SH-SY5Y (cell line): ENCODE measurements at regions not wholly inside any gene's neighbourhood (a gene's known extent, or its start where the extent isn't known, plus 50 kb on each side); places are given as distances from the start of the nearest gene placed in this dataset.

Experiments
- GATA2 ChIP-seq: IDR thresholded peaks from 2 replicates; pipeline ENCODE4 v1.6.1; 2011; ENCODE audit warnings: mild to moderate bottlenecking, low read depth, low read length
- GATA3 ChIP-seq: IDR thresholded peaks from 2 replicates; pipeline ENCODE4 v1.6.1; 2011; ENCODE audit warnings: low read depth, mild to moderate bottlenecking, low read length, moderate library complexity

DNA sequence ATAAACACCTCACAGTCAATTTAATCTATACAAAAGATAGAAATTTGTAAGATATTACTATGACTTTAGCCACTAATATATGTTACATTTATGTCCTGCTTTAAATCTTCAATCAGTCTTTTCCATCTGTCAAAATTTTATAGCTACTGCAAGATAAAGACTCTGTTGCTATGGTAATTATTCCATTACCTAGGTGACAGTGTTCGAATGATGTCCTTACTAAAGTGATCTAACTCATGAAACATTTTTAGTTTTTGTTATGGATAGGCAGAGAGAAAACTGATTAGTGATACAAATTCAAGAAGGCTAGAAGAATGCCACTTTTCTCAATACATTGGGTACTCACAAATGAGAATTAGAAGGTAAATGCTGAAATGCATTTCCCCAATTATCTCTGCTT is 359.9 kb upstream of the FSHR start:
- TF ChIP-seq GATA2 (no peak), GATA3 (no peak)

DNA sequence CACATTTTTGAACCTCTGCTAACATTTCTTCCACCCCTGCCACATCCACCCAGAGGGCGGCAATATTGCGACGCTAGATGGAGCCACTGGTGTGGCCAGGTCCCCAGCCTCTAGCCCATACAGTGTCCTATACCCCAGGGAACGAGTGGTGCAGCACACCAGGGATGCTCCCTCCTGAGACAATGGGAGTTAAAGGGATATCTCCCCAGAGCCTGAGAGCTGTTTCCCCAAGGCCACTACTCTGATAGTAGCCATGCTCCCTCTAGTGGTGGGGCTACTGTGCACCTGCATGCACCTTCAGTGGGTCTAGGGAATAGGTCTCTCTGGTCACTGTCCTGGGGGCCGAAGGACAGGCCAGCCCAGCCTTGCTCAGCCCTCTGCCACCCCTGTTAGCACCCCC is 336.4 kb upstream of the FSHR start:
- TF ChIP-seq GATA2 (no peak), GATA3 (no peak)

- no peak for TF ChIP-seq GATA3
- no peak for TF ChIP-seq GATA2
These were observed 332.8 kb upstream of the FSHR start for GRCh38 chr2:49487139-49487538.

- TF ChIP-seq GATA2 (no peak), GATA3 (no peak)
These were observed 326.2 kb upstream of the FSHR start for GRCh38 chr2:49480520-49480919.

DNA sequence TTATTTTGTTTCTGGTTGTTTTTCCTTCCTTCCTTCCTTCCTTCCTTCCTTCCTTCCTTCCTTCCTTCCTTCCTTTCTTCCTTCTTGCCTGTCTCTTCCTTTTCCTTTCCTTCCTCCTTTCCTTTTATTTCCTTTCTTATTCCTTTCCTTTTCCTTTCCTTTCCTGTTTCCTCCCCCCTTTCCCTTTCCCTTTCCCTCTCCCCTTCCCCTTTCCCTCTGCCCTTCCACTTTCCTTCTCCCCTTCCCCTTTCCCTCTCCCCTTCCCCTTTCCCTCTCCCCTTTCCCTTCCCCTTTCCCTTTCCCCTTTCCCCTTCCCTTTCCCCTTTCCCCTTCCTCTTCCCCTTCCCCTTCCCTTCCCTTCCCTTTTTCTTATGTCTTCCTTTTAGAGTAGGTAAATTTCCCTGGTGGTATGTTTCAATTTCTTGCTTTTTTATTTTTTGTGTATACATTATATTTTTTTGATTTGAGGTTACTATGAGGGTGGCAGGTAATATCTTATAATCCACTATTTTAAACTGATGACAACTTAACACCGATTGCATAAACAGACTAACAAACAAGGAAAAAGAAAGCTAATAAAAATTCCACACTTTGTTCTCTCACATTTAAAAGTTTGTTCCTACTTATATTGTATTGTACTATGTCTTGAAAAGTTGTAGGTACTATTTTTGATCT is 311.0 kb upstream of the FSHR start:
- TF ChIP-seq GATA2 = no peak
- TF ChIP-seq GATA3 = no peak

GRCh38 chr2:49459314-49459993 is 305.1 kb upstream of the FSHR start:
- no peak for TF ChIP-seq GATA3
- no peak for TF ChIP-seq GATA2

DNA sequence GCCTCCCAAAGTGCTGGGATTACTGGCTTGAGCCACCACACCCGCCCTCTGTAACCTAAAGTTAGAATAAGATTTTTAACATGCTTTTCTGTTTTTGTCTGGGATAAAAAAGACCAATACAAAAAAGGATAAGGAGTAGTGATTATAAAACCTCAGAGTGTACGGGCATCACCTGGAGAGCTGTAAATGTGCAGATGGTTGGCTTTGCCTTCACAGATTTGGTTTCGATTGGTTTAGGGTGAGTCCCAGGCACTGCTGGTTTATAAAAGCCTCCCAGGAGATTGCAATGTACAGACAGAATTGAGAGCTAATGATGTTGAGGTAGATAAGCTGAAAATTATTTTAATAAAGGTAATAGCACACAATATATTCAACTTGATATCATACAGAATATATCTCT is 289.7 kb upstream of the FSHR start:
- no peak for TF ChIP-seq GATA3
- no peak for TF ChIP-seq GATA2

- TF ChIP-seq GATA3 (no peak), GATA2 (no peak)
These were observed 272.7 kb upstream of the FSHR start for GRCh38 chr2:49426996-49427395.

- TF ChIP-seq GATA3 (no peak), GATA2 (no peak)
These were observed 261.9 kb upstream of the FSHR start for GRCh38 chr2:49416252-49416651.

DNA sequence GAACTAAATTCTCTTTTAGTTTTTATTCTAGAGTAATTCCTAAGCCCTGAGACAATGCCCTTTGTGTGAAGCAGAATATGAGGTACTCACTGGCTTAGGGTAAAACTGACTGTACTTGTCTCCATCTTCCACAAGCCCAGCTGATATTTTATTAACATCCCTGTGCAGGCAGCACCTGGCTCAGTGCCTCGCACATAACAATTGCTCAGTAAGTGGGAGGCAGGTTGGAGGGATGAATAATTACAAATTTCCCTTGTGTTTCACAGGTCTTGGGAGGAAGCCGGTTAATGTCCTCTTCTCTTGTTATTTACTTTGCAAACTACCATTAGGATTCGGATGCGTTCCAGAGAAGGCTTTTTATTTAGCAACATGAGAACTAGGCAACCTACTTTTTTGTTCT is 249.8 kb upstream of the FSHR start:
- TF ChIP-seq GATA3 = no peak
- no peak for TF ChIP-seq GATA2

DNA sequence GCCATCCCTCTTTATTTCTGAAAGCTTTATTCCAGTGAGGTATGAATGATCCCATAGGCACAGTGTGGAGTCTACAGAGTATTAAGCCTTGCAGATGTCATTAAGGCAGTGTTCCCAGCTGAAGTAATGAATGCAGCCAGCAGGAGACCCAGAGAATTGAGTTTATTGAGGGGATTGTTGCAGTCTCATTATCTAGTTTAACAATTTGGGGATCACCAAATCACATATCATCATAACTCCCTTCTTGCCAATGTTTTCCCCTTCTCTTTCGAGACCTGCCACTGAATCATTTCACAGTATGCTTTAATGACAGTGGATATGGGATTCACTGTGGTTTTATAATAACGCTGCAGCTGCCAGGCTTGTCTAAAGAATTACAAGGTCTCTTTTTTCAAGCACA is 249.3 kb upstream of the FSHR start:
- TF ChIP-seq GATA2 (no peak), GATA3 (no peak)

DNA sequence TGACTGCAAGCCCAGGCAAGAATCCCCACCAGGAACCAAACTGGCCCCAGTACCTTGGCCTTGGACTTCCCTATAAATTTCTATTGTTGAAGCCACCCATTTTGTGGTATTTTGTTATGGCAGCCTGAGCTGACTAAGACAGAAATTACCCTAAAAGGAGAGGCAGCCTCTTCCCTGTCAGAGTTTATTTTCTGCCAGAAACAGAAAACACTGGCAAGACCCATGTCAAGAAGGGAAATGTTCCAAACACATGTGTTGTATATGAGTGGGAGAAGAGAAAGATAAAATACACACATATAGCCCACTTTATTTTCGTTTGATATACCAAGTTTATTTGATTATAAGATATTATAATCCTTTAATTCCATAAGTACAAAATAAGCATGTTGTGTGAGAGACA is 225.1 kb upstream of the FSHR start:
- TF ChIP-seq GATA3 (no peak), GATA2 (no peak)

DNA sequence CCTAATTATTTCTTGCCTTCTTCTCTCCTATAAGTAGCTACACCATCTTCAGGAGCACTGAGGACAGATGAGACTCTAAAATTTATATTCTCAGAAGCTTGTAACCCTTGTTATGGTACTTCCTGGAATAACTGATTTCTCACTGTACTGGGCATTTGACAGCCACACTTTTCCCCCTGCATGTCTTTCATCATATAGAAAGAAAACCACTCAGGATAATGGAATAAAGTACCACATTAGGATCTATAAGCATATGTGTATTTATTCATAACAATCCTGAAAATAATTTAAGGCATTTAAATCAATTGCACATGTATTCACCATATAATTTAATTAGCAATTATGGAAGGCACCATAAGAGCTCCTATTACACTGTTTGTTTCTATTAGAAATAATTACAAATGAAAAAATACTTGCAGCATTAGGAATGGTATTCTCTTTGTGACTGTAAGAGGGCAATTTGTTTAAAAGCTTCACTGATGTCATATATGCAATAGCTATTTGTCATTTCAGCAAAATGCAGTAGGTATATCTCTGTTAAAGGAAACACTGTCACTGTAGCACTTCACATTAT is 216.9 kb upstream of the FSHR start:
- TF ChIP-seq GATA2 = no peak
- no peak for TF ChIP-seq GATA3

DNA sequence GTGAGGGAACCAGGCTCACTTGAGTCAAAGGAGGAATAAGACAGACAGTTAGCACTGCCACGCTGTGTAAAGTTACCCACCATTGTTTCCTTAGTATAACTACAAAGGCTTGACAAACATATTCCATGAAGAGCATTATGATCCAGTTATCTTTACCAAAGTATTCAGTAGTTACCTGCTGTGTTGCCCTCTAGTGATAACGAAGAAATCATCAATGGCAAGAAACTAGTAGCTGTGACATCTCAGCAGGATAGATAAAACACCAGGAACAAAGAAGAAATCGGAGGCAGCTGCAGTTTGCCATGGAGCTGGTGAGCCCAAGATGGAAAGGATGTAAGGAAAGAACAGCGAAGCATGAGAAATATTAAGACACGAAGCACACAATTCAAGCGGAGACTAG is 215.3 kb upstream of the FSHR start:
- no peak for TF ChIP-seq GATA2
- TF ChIP-seq GATA3 = no peak

DNA sequence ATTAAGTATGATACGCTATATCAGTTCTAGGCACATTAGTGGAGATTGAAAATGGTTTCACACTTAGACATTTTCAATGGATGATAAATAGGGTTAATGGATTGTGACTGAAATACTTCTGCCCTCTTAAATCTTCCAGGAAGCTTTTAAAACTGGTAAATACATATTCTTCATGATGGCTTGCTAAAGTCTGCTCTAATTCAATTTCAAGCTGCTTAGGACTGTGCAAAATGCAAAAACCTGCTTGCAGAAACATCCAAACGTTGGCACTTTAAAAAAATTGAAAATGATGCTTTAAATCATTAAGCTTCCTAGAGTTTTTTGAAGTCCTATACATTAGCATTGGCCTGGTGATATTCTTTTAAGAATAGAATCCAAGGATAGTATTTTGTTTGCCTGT is 214.8 kb upstream of the FSHR start:
- TF ChIP-seq GATA2 (no peak), GATA3 (no peak)
